H1 (cell line): ENCODE measurements at regions not wholly inside any gene's neighbourhood (a gene's known extent, or its start where the extent isn't known, plus 50 kb on each side); places are given as distances from the start of the nearest gene placed in this dataset.

ENCODE experiments used
- CTCF ChIA-PET: fragments of 300-600 bp; sonication (Branson Sonifier 250); formaldehyde crosslinking; loops from one replicate; lab custom pipeline; 2021; ENCODE audit not compliant: partially characterized antibody; lab: Charles Lee
- POLR2A ChIA-PET: fragments of 300-600 bp; sonication (Branson Sonifier 250); formaldehyde crosslinking; loops from one replicate; lab custom pipeline; 2021; ENCODE audit warnings: inconsistent platforms; ENCODE audit not compliant: partially characterized antibody; lab: Charles Lee
- DNase-seq, 2 experiments: peaks; one replicate each; pipeline versions ENCODE4 v3.0.0 to v3.0.0-alpha.2; 2010 to 2022; ENCODE audit warnings: low spot score in 2 of 2, low read depth in 1 of 2, mixed read lengths in 1 of 2
- FAIRE-seq: peaks from 2 replicates; lab custom pipeline; 2011; peaks lifted over from hg19 to GRCh38; lab: Jason Lieb, UNC
- H2AFZ ChIP-seq: 2 replicates; pipeline ENCODE4 v1.8.1; 2012; ENCODE audit warnings: low read length, inconsistent platforms
- H2AK5ac ChIP-seq: 2 replicates; pipeline ENCODE4 v1.6.1; 2013; ENCODE audit warnings: low read depth, low read length
- H2BK120ac ChIP-seq: replicated peaks from 2 replicates; pipeline ENCODE3; 2013; ENCODE audit warnings: low read depth, low read length, inconsistent platforms
- H2BK12ac ChIP-seq: 2 replicates; pipeline ENCODE4 v1.6.1; 2013; ENCODE audit warnings: low read depth, low read length
- H2BK15ac ChIP-seq: 2 replicates; pipeline ENCODE4 v1.6.1; 2013; ENCODE audit warnings: low read length
- H2BK20ac ChIP-seq: 2 replicates; pipeline ENCODE4 v1.6.1; 2013; ENCODE audit warnings: low read length
- H2BK5ac ChIP-seq: 2 replicates; pipeline ENCODE4 v1.6.1; 2013; ENCODE audit warnings: low read depth, low read length
- H3K14ac ChIP-seq: 2 replicates; pipeline ENCODE4 v1.6.1; 2013; ENCODE audit warnings: inconsistent platforms; ENCODE audit not compliant: insufficient read length
- H3K18ac ChIP-seq: 2 replicates; pipeline ENCODE4 v1.6.1; 2013; ENCODE audit warnings: low read length; ENCODE audit errors: extremely low read depth
- H3K23ac ChIP-seq: 2 replicates; pipeline ENCODE4 v1.6.1; 2013; ENCODE audit warnings: inconsistent platforms; ENCODE audit not compliant: insufficient read length
- H3K23me2 ChIP-seq: 2 replicates; pipeline ENCODE4 v1.6.1; 2013; ENCODE audit warnings: low read depth, low read length
- H3K27ac ChIP-seq: 2 replicates; pipeline ENCODE4 v1.6.1; 2011; ENCODE audit warnings: low read depth, low read length, inconsistent platforms
- H3K27me3 ChIP-seq, 4 experiments: replicated peaks in 1 of 4; 1 replicate in 1 of 4; 2 replicates in 3 of 4; pipeline versions ENCODE4 v1.6.1 to v1.8.1; 2011 to 2013; ENCODE audit warnings: low read length in 3 of 4, mild to moderate bottlenecking in 3 of 4, inconsistent platforms in 2 of 4, mixed read lengths in 2 of 4, moderate library complexity in 1 of 4; ENCODE audit not compliant: control insufficient read depth in 3 of 4, insufficient read depth in 3 of 4; ENCODE audit errors: extremely low read depth in 1 of 4
- H3K36me3 ChIP-seq, 4 experiments: 2 replicates each; pipeline versions ENCODE4 v1.6.1 to v1.8.1; 2011 to 2013; ENCODE audit warnings: mild to moderate bottlenecking in 4 of 4, low read length in 3 of 4, moderate library complexity in 2 of 4, control low read depth in 1 of 4, inconsistent platforms in 1 of 4; ENCODE audit not compliant: insufficient read depth in 4 of 4, control insufficient read depth in 2 of 4
- H3K4ac ChIP-seq: replicated peaks from 2 replicates; pipeline ENCODE3; 2013; ENCODE audit warnings: low read length, low read depth, mixed read lengths, inconsistent platforms; ENCODE audit not compliant: insufficient read length
- H3K4me1 ChIP-seq, 4 experiments: replicated peaks in 1 of 4; 1 replicate in 1 of 4; 2 replicates in 3 of 4; pipeline versions ENCODE4 v1.6.1 to v1.8.1; 2011 to 2013; ENCODE audit warnings: low read length in 3 of 4, inconsistent platforms in 2 of 4, mixed read lengths in 1 of 4; ENCODE audit not compliant: insufficient read depth in 4 of 4, control insufficient read depth in 3 of 4
- H3K4me2 ChIP-seq, 2 experiments: 2 replicates each; pipeline versions ENCODE4 v1.6.1 to v1.8.1; 2011 to 2013; ENCODE audit warnings: low read depth in 2 of 2, low read length in 2 of 2, control low read depth in 1 of 2, inconsistent platforms in 1 of 2, mild to moderate bottlenecking in 1 of 2; ENCODE audit not compliant: insufficient read depth in 1 of 2
- H3K4me3 ChIP-seq, 4 experiments: fragments of 200-600, 300-600 bp in 1 of 4; sonication (generic), shearing (Covaris generic), sonication (Bioruptor Twin) in 1 of 4; 2 replicates each; pipeline versions ENCODE4 v1.5.1 to v1.8.1; 2011 to 2016; ENCODE audit warnings: low read length in 4 of 4, low read depth in 3 of 4, control low read depth in 2 of 4, inconsistent platforms in 2 of 4, mild to moderate bottlenecking in 2 of 4, mixed read lengths in 1 of 4, moderate library complexity in 1 of 4; ENCODE audit not compliant: insufficient read depth in 2 of 4; ENCODE audit errors: extremely low read depth in 1 of 4
- H3K56ac ChIP-seq: replicated peaks from 2 replicates; pipeline ENCODE3; 2013; ENCODE audit warnings: low read depth, mild to moderate bottlenecking, mixed read lengths, low read length, inconsistent platforms; ENCODE audit not compliant: insufficient read length
- H3K79me1 ChIP-seq: 2 replicates; pipeline ENCODE4 v1.6.1; 2013; ENCODE audit warnings: low read depth, low read length, control low read depth
- H3K79me2 ChIP-seq, 2 experiments: 2 replicates each; pipeline versions ENCODE4 v1.6.1 to v1.8.1; 2012 to 2013; ENCODE audit warnings: low read length in 2 of 2, mild to moderate bottlenecking in 2 of 2, inconsistent platforms in 1 of 2; ENCODE audit not compliant: insufficient read depth in 2 of 2, control insufficient read depth in 1 of 2
- H3K9ac ChIP-seq, 4 experiments: replicated peaks in 1 of 4; 1 replicate in 1 of 4; 2 replicates in 3 of 4; pipeline versions ENCODE4 v1.6.1 to v1.8.1; 2011 to 2013; ENCODE audit warnings: low read depth in 3 of 4, low read length in 3 of 4, control low read depth in 2 of 4, mild to moderate bottlenecking in 2 of 4, moderate library complexity in 2 of 4, inconsistent platforms in 1 of 4; ENCODE audit errors: extremely low read depth in 1 of 4
- H3K9me3 ChIP-seq, 2 experiments: 2 replicates each; pipeline versions ENCODE4 v1.6.1 to v1.8.1; 2012 to 2013; ENCODE audit warnings: mild to moderate bottlenecking in 2 of 2, moderate library complexity in 2 of 2, control low read depth in 1 of 2, inconsistent platforms in 1 of 2, low read depth in 1 of 2, low read length in 1 of 2, mixed read lengths in 1 of 2; ENCODE audit not compliant: insufficient read depth in 2 of 2
- H4K20me1 ChIP-seq, 2 experiments: replicated peaks in 1 of 2; 2 replicates each; pipeline versions ENCODE3 to v1.8.1; 2011 to 2013; ENCODE audit warnings: inconsistent platforms in 2 of 2, low read length in 2 of 2, mild to moderate bottlenecking in 1 of 2; ENCODE audit not compliant: insufficient read depth in 2 of 2, control insufficient read depth in 1 of 2
- H4K5ac ChIP-seq: 2 replicates; pipeline ENCODE4 v1.6.1; 2013; ENCODE audit warnings: low read length, low read depth, mixed read lengths, inconsistent platforms; ENCODE audit not compliant: insufficient read length
- H4K8ac ChIP-seq: 2 replicates; pipeline ENCODE4 v1.8.0; 2013; ENCODE audit warnings: mild to moderate bottlenecking, moderate library complexity, low read length, inconsistent platforms; ENCODE audit not compliant: insufficient read depth; ENCODE audit errors: extremely low read depth
- H4K91ac ChIP-seq: replicated peaks from 2 replicates; pipeline ENCODE3; 2013; ENCODE audit warnings: low read length, mixed read lengths, inconsistent platforms; ENCODE audit not compliant: insufficient read length
- CBX5 ChIP-seq: fragments of 300-800, 300-1000 bp; sonication (generic); IDR thresholded peaks from 2 replicates; pipeline ENCODE4 v1.7.1; 2016; ENCODE audit warnings: antibody characterized with exemption, low read length, low read depth
- EP300 ChIP-seq, 2 experiments: IDR thresholded peaks; 1 replicate in 1 of 2; 2 replicates in 1 of 2; pipeline ENCODE4 v1.6.1; 2011 to 2012; ENCODE audit warnings: low read depth in 2 of 2, low read length in 2 of 2, mild to moderate bottlenecking in 2 of 2, borderline replicate concordance in 1 of 2, inconsistent platforms in 1 of 2, moderate library complexity in 1 of 2
- EZH2 ChIP-seq: fragments of 200-600 bp; sonication (generic); IDR thresholded peaks from 2 replicates; pipeline ENCODE4 v1.7.1; 2012; ENCODE audit warnings: low read depth, mild to moderate bottlenecking, moderate library complexity, low read length, inconsistent platforms; ENCODE audit not compliant: severe bottlenecking
- HDAC2 ChIP-seq, 2 experiments: fragments of 300-600 bp in 1 of 2; sonication (generic) in 1 of 2; IDR thresholded peaks; 2 replicates each; pipeline ENCODE4 v1.6.1; 2011 to 2012; ENCODE audit warnings: low read depth in 2 of 2, low read length in 2 of 2, mild to moderate bottlenecking in 2 of 2, moderate library complexity in 2 of 2, borderline replicate concordance in 1 of 2, inconsistent platforms in 1 of 2
- MAFK ChIP-seq: IDR thresholded peaks from 2 replicates; pipeline ENCODE4 v1.6.1; 2012; ENCODE audit warnings: low read depth, mild to moderate bottlenecking, improper control_type of control experiment, low read length
- PHF8 ChIP-seq: fragments of 200-600 bp; sonication (generic); conservative IDR thresholded peaks from 2 replicates; pipeline ENCODE4 v1.7.1; 2012; ENCODE audit warnings: low read depth, mild to moderate bottlenecking, inconsistent platforms, low read length, moderate library complexity
- POU5F1 ChIP-seq: IDR thresholded peaks from 2 replicates; pipeline ENCODE4 v1.6.1; 2011; ENCODE audit warnings: low read depth, mild to moderate bottlenecking, low read length, moderate library complexity
- RBBP5 ChIP-seq: IDR thresholded peaks from 2 replicates; pipeline ENCODE4 v1.7.1; 2012; ENCODE audit warnings: low read depth, mild to moderate bottlenecking, inconsistent platforms, low read length, moderate library complexity, borderline replicate concordance
- RFX5 ChIP-seq: IDR thresholded peaks from 2 replicates; pipeline ENCODE4 v1.6.1; 2011; ENCODE audit warnings: low read depth, low read length, improper control_type of control experiment, borderline replicate concordance
- RXRA ChIP-seq: IDR thresholded peaks from 2 replicates; pipeline ENCODE4 v1.6.1; 2011; ENCODE audit warnings: low read depth, mild to moderate bottlenecking, low read length, moderate library complexity; ENCODE audit not compliant: insufficient read depth
- SP1 ChIP-seq: IDR thresholded peaks from 2 replicates; pipeline ENCODE4 v1.6.1; 2011; ENCODE audit warnings: low read depth, low read length
- SUZ12 ChIP-seq: fragments of 200-600 bp; sonication (generic); IDR thresholded peaks from 2 replicates; pipeline ENCODE4 v1.6.1; 2012; ENCODE audit warnings: mild to moderate bottlenecking, inconsistent platforms, low read length, moderate library complexity, mixed read lengths
- TAF1 ChIP-seq: IDR thresholded peaks from 2 replicates; pipeline ENCODE4 v1.6.1; 2011; ENCODE audit warnings: mild to moderate bottlenecking, low read depth, low read length
- TAF7 ChIP-seq: optimal IDR thresholded peaks from 2 replicates; pipeline ENCODE3; 2011; ENCODE audit warnings: low read depth, mild to moderate bottlenecking, inconsistent platforms, low read length, moderate library complexity, borderline replicate concordance
- WGBS, 2 experiments: shearing (Covaris generic) in 1 of 2; methylation state at CpG; one replicate each; pipeline versions ENCODE4 v1.1.6 to v1.1.7; 2013 to 2015; ENCODE audit warnings: low lambda C conversion rate in 2 of 2, mixed read lengths in 2 of 2, inconsistent platforms in 1 of 2, low coverage in 1 of 2, missing lambda C conversion rate in 1 of 2; ENCODE audit not compliant: insufficient replicate concordance in 2 of 2, insufficient coverage in 1 of 2, insufficient read length in 1 of 2; ENCODE audit errors: extremely low coverage in 1 of 2, missing lambda C conversion rate in 1 of 2; 5-methylcytosine and 5-hydroxymethylcytosine counted together

DNA sequence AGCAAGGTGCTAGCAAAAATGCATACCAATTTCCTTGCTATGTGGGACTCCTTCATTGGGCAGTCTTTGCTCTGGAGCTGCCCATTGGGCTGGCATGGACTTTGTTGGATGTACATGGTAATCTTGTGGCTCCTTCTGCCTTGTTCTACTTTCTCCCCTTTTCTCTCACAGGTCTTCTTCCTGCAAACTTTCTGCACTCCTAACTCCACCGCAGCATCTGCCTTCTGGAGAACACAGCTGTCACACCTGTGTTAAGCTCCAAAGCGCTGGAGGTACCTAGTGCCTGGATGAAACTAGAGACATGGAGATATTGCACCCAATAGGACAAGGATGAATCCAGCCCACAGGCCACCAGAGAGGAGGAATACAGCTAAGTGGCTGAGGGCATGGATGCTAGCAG, 60.7 kb upstream of the CCND2 start:
- Histone ChIP-seq H4K20me1 (no peaks in the 10 kb centered on the region), H3K27me3 (no peaks in the 10 kb centered on the region; a peak in 1 of 7 replicates), H4K8ac (no peak overlapping the region; the same call in 1 of the 2 replicates), H2BK5ac (no peak overlapping the region), H3K18ac (no peak overlapping the region), H2AK5ac (no peak overlapping the region), H3K9me3 (no peaks in the 10 kb centered on the region), H3K9ac (no peak overlapping the region), H4K91ac (no peak overlapping the region), H4K5ac (no peak overlapping the region), H3K4me2 (no peak overlapping the region), H2BK120ac (no peak overlapping the region), H2BK15ac (no peak overlapping the region), H3K79me1 (no peaks in the 10 kb centered on the region), H3K79me2 (no peaks in the 10 kb centered on the region), H3K56ac (no peak overlapping the region), H3K4me1 (no peaks in the 10 kb centered on the region), H2BK20ac (no peak overlapping the region), H3K14ac (no peak overlapping the region), H3K4me3 (no peak overlapping the region), H3K23me2 (no peaks in the 10 kb centered on the region), H3K27ac (no peak overlapping the region), H2BK12ac (no peak overlapping the region), H3K23ac (no peak overlapping the region), H2AFZ (no peak overlapping the region), H3K36me3 (no peaks in the 10 kb centered on the region), H3K4ac (no peak overlapping the region)
- no peak for FAIRE-seq
- DNase-seq = peak in 1 of 2 experiments; percentile 13
- POLR2A ChIA-PET = interaction anchor here (0.6 to 1.4 kb wide), 5 partner anchors 9 to 15 kb away, joined by 3 to 5 read pairs (median 3); no protein-coding TSS in a partner anchor
- WGBS, 2 experiments = 91% methylated on average over 2 of the region's 2 CpGs; no CpG with 5 or more reads in 1 of the 2 experiments
- CTCF ChIA-PET = interaction anchor here (1.9 kb wide), 2 partner anchors 9 to 10 kb away, joined by 5 to 7 read pairs; no protein-coding TSS in a partner anchor
- TF ChIP-seq TAF1 (no peak), CBX5 (no peak), TAF7 (no peak), PHF8 (no peak), RFX5 (no peak), EP300 (IDR thresholded peaks at IDR 0.05; ENCODE audit: borderline replicate concordance in 1 of 2, low read depth in 2 of 2, low read length in 2 of 2) (no peak), EZH2 (no peak), RXRA (no peak), RBBP5 (no peak), SP1 (no peak), HDAC2 (IDR thresholded peaks at IDR 0.05; ENCODE audit: borderline replicate concordance in 1 of 2, low read depth in 2 of 2, low read length in 2 of 2) (no peak), POU5F1 (no peak), SUZ12 (no peak), MAFK (no peak)
